ENCODE measurements at regions not wholly inside any gene's neighbourhood (a gene's known extent, or its start where the extent isn't known, plus 50 kb on each side); places are given as distances from the start of the nearest gene placed in this dataset.

- TF ChIP-seq CTCF (IDR thresholded peaks at IDR 0.05) (no peak), POLR2A (IDR thresholded peaks at IDR 0.05) (no peak)
Observed at GRCh38 chr4:123941306-123941705, 544.7 kb downstream of the SPRY1 start.
